ENCODE measurements at regions not wholly inside any gene's neighbourhood (a gene's known extent, or its start where the extent isn't known, plus 50 kb on each side); places are given as distances from the start of the nearest gene placed in this dataset.

DNA sequence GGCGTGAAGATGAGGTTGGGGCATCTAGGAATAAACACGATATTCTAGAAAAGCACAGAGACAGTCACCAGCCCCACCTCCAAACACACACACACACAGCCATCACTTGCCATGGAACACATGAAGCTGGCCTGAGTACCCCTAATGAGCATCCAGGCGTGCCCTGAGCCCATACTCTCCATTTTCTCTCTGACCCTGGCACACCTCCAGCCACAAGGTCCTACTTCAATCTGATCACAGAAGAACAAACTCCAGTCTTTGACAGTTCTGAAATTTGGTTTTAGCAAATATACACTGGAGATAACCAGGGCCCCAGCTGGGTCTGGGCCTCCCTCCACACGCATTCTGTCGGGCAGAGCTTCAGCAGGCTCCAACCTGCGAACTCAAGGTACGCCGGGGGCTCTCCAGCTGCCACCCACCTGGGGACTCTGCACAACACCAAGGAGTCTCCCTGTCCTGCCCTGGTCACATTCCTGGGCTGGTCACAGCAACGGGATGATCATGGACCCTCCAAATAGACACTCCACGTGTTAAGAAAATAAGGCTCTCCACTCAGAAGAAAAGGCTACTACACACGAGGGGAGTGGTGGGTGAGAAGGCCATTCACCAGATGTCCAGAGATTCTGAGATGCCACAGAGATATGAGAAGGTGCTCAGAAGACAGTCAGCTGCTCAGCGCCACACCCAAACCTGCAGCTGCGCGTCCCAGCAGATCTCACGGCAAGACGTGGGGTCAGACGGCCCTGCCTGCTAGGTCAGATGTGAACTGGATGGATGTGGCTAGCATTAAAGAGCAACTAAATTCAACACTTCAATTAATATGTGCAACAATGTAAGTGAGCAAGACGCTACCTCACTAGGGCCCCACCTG lies 57.0 kb upstream of the PNMA1 start:
- no peak for DNase-seq (ENCODE audit: low spot score)
- TF ChIP-seq, protein P1, sequence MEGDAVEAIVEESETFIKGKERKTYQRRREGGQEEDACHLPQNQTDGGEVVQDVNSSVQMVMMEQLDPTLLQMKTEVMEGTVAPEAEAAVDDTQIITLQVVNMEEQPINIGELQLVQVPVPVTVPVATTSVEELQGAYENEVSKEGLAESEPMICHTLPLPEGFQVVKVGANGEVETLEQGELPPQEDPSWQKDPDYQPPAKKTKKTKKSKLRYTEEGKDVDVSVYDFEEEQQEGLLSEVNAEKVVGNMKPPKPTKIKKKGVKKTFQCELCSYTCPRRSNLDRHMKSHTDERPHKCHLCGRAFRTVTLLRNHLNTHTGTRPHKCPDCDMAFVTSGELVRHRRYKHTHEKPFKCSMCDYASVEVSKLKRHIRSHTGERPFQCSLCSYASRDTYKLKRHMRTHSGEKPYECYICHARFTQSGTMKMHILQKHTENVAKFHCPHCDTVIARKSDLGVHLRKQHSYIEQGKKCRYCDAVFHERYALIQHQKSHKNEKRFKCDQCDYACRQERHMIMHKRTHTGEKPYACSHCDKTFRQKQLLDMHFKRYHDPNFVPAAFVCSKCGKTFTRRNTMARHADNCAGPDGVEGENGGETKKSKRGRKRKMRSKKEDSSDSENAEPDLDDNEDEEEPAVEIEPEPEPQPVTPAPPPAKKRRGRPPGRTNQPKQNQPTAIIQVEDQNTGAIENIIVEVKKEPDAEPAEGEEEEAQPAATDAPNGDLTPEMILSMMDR (IDR thresholded peaks at IDR 0.05; ENCODE audit: extremely low read depth, insufficient read depth, missing control alignments), result no peak
- in situ Hi-C loops (cut with MboI; ENCODE audit: low pct_unique_long_range_greater_than_20kb, low sequenced_read_pairs, unreplicated experiment), result no loop called here

DNA sequence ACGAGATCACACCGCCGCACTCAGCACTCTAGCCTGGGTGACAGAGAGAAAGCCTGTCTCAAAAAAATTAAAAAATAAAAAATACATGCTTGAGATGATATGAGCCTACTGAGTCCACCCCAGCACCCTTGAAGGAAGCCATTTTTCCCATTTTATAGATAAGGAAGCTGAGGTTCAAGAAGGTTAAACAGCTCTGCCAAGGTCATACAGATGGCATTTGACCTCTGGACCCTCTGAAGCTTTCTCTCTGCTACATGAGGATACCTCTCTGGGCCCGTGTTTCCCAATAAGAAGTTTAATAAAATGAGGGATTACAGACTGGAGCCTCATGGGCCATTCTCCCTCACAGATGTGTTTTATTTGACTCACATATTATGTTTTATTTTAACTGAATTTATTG lies 53.9 kb upstream of the PNMA1 start:
- no peak for DNase-seq (ENCODE audit: low spot score)
- TF ChIP-seq, protein P1 (IDR thresholded peaks at IDR 0.05; ENCODE audit: extremely low read depth, insufficient read depth, missing control alignments), result no peak
- in situ Hi-C loops (cut with MboI; ENCODE audit: low pct_unique_long_range_greater_than_20kb, low sequenced_read_pairs, unreplicated experiment), result no loop called here

DNA sequence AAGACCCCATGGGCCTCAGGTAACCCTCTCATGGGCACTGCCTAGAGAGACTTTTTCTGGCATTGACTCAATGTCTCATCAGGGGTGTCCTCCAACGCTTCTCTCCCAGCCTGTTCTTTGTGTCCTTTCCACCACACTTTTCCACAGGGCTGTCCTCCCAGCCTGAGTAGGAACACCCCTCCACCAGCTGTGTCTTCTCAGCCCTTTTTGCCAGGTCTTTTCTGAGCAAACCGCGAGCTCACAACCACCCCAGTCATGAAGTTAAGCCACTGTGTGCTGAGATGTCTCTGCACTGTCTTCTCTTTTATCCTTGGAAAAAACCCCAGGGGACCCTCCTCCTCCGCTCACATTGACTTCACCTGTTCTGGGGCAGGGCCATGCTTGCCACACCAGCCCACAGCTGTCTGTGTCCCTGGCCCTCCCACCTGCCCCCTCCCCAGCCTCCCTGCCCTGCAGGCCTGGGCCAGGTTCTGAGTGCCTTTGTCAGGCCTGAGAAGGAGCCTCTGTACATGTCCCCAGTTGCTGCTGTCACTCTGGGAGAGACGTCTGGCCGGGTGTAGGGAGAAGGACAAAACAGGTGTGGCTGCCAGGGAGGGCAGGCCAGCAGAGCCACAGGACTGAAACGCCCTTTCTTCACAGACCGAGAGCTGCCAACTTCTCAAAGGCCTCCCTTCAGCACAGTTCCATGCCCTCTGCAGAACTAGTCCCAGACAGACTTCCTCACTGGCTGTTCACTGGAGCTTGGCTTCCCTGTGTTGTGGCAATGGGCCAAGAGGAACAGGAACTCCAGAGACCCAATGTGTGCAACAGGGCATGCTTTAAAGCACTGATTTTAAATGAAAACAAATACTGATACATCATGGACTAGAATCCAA lies 50.5 kb upstream of the PNMA1 start:
- in situ Hi-C loops (cut with MboI; ENCODE audit: low pct_unique_long_range_greater_than_20kb, low sequenced_read_pairs, unreplicated experiment), result no loop called here
- TF ChIP-seq, protein P1 (IDR thresholded peaks at IDR 0.05; ENCODE audit: extremely low read depth, insufficient read depth, missing control alignments), result no peak
- DNase-seq (ENCODE audit: low spot score), result no peak

Data from GM13977 (cell line).